Esophagus squamous epithelium (tissue), 4 donors: ENCODE measurements at regions not wholly inside any gene's neighbourhood (a gene's known extent, or its start where the extent isn't known, plus 50 kb on each side); places are given as distances from the start of the nearest gene placed in this dataset.

Experiments
- CTCF ChIP-seq, 6 experiments: fragments of 450-650 bp in 4 of 6; fragments of 200-600 bp in 2 of 6; sonication (generic) in 2 of 6; IDR thresholded peaks; one replicate each; pipeline ENCODE4 v1.5.1; 2016 to 2019; ENCODE audit warnings: antibody characterized with exemption in 6 of 6, mild to moderate bottlenecking in 4 of 6, moderate library complexity in 4 of 6
- POLR2A ChIP-seq, 4 donors: fragments of 450-650 bp; IDR thresholded peaks; one replicate each; pipeline ENCODE4 v1.6.1; 2017; ENCODE audit warnings: antibody characterized with exemption in 4 of 4, mild to moderate bottlenecking in 4 of 4, moderate library complexity in 3 of 4

- no peak for TF ChIP-seq POLR2A (IDR thresholded peaks at IDR 0.05)
- no peak for TF ChIP-seq CTCF (IDR thresholded peaks at IDR 0.05)
Measured at GRCh38 chr14:44109036-44109435, 398.0 kb downstream of the FSCB start.
